A549 (cell line): ENCODE measurements at regions not wholly inside any gene's neighbourhood (a gene's known extent, or its start where the extent isn't known, plus 50 kb on each side); places are given as distances from the start of the nearest gene placed in this dataset.

Source experiments
- ATAC-seq, 2 experiments: fragments of 200-7000 bp in 1 of 2; fragments of >200 bp in 1 of 2; cut with Nextera tagmentation in 1 of 2; cut with Tn5 transposase in 1 of 2; 3 replicates each; pipeline versions ENCODE4 v1.8.0 to v1.9.1; 2018 to 2020; ENCODE audit warnings: mild to moderate bottlenecking in 1 of 2, moderate library complexity in 1 of 2
- CTCF ChIA-PET: fragments of 300-600 bp; sonication (Branson Sonifier 250); formaldehyde crosslinking; extraction: SDS; loops from one replicate; lab custom pipeline; 2021; ENCODE audit warnings: antibody characterized with exemption, inconsistent platforms; lab: Yijun Ruan, JAX
- POLR2A ChIA-PET: fragments of 350-600 bp; formaldehyde crosslinking; extraction: SDS; loops from one replicate; lab custom pipeline; 2021; ENCODE audit warnings: antibody characterized with exemption, inconsistent platforms; lab: Yijun Ruan, JAX
- DNase-seq, 2 experiments: peaks; one replicate each; pipeline versions ENCODE4 v3.0.0 to v3.0.0-alpha.2; 2011 to 2016; ENCODE audit warnings: low read depth in 1 of 2, low spot score in 1 of 2
- FAIRE-seq: peaks from 2 replicates; lab custom pipeline; 2011; peaks lifted over from hg19 to GRCh38; lab: Jason Lieb, UNC
- H3K27ac ChIP-seq, 2 experiments: fragments of >200 bp; sonication (Bioruptor Twin); formaldehyde crosslinking; 3 replicates each; pipeline ENCODE4 v1.5.1; 2016 to 2017
- H3K4me1 ChIP-seq: fragments of >200 bp; sonication (Bioruptor Twin); formaldehyde crosslinking; 3 replicates; pipeline ENCODE4 v1.6.1; 2016
- H3K4me2 ChIP-seq: fragments of >200 bp; sonication (Bioruptor Twin); formaldehyde crosslinking; 3 replicates; pipeline ENCODE4 v1.6.1; 2016
- H3K4me3 ChIP-seq: fragments of >200 bp; sonication (Bioruptor Twin); formaldehyde crosslinking; 3 replicates; pipeline ENCODE4 v1.5.1; 2016
- H3K9me3 ChIP-seq: fragments of >200 bp; sonication (Bioruptor Twin); formaldehyde crosslinking; 3 replicates; pipeline ENCODE4 v1.6.1; 2016
- BHLHE40 ChIP-seq: IDR thresholded peaks from 2 replicates; pipeline ENCODE4 v1.6.1; 2012; ENCODE audit warnings: low read depth, low read length, inconsistent platforms
- CEBPB ChIP-seq, 2 experiments: fragments of >200 bp in 1 of 2; sonication (Bioruptor Twin) in 1 of 2; formaldehyde crosslinking in 1 of 2; IDR thresholded peaks; 2 replicates each; pipeline ENCODE4 v1.6.1; 2012 to 2016
- EHF ChIP-seq: fragments of 250-450 bp; sonication (Bioruptor Pico); IDR thresholded peaks from 2 replicates; pipeline ENCODE4 v1.5.0; 2020; ENCODE audit warnings: mild to moderate bottlenecking
- HOXB13 ChIP-seq: fragments of 250-450 bp; sonication (Bioruptor Pico); IDR thresholded peaks from 2 replicates; pipeline ENCODE4 v1.5.0; 2020; ENCODE audit warnings: low read depth, mild to moderate bottlenecking, moderate library complexity
- JUN ChIP-seq, 2 experiments: fragments of >200 bp; sonication (Bioruptor Twin); formaldehyde crosslinking; IDR thresholded peaks; 2 replicates in 1 of 2; 3 replicates in 1 of 2; pipeline ENCODE4 v1.6.1; 2016 to 2017
- JUNB ChIP-seq: fragments of >200 bp; sonication (Bioruptor Twin); formaldehyde crosslinking; IDR thresholded peaks from 2 replicates; pipeline ENCODE4 v1.6.1; 2016
- MAFK ChIP-seq: fragments of 450-650 bp; IDR thresholded peaks from 2 replicates; pipeline ENCODE4 v1.6.1; 2014; ENCODE audit not compliant: partially characterized antibody
- MYC ChIP-seq: IDR thresholded peaks from 2 replicates; pipeline ENCODE4 v1.6.1; 2012; ENCODE audit warnings: mild to moderate bottlenecking, inconsistent platforms, low read length, improper control_type of control experiment, borderline replicate concordance
- NR3C1 ChIP-seq: fragments of >200 bp; sonication (Bioruptor Twin); formaldehyde crosslinking; IDR thresholded peaks from 3 replicates; pipeline ENCODE4 v1.6.1; 2017
- SMC3 ChIP-seq: fragments of >200 bp; sonication (Bioruptor Twin); formaldehyde crosslinking; IDR thresholded peaks from 3 replicates; pipeline ENCODE4 v1.6.1; 2018; ENCODE audit warnings: inconsistent platforms
- TFCP2L1 ChIP-seq: fragments of 250-450 bp; sonication (Bioruptor Pico); IDR thresholded peaks from 2 replicates; pipeline ENCODE4 v1.5.0; 2021; ENCODE audit warnings: mild to moderate bottlenecking
- ZFP36 ChIP-seq: fragments of 450-650 bp; IDR thresholded peaks from 2 replicates; pipeline ENCODE4 v1.6.1; 2014; ENCODE audit warnings: borderline replicate concordance; ENCODE audit not compliant: partially characterized antibody
- ZSCAN20 ChIP-seq: fragments of 250-450 bp; sonication (Bioruptor Pico); IDR thresholded peaks from 2 replicates; pipeline ENCODE4 v1.8.0; 2022; ENCODE audit warnings: mild to moderate bottlenecking, moderate library complexity
- WGBS: methylation state at CpG from one replicate; pipeline ENCODE4 v1.1.6; 2017; ENCODE audit errors: missing lambda C conversion rate; 5-methylcytosine and 5-hydroxymethylcytosine counted together
- TF ChIP-seq, protein P1 (sequence below): fragments of 250-450 bp; sonication (Bioruptor Pico); IDR thresholded peaks from 2 replicates; pipeline ENCODE4 v1.5.0; 2020; ENCODE audit warnings: low read depth, mild to moderate bottlenecking, moderate library complexity
- TF ChIP-seq, protein P2 (sequence below): fragments of 150-350 bp; IDR thresholded peaks from 2 replicates; pipeline ENCODE4 v1.6.1; 2014; ENCODE audit warnings: low read depth, mild to moderate bottlenecking, low read length
- TF ChIP-seq, protein P3 (sequence below): IDR thresholded peaks from 2 replicates; pipeline ENCODE4 v1.6.1; 2012; ENCODE audit warnings: low read depth, borderline replicate concordance

DNA sequence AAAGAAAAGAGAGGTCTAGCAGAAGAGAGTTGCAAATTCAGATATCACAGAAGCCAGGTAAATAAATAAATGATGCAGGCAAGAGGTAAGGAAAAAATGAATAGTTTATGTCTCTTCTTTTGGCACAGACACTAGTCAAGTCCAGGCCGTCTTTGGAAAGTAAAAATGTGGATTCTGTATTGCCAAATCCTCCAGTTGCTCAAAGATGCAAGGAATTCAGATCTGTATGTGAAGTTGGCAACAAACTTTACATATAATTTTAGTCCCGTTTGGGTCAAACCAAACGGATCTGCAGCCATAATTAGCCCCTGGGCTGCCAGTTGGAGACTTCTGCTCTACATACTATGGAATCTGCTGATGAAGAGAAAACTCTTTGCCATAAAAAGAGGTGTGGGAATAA is 200.5 kb upstream of the RND3 start:
- H3K9me3 ChIP-seq, result no peaks in the 10 kb centered on the region
- ChIA-PET POLR2A (no interaction called here), CTCF (no interaction called here)
- TF ChIP-seq MAFK (peak; percentile 11), ZFP36 (no peak)
- ATAC-seq (no peak), FAIRE-seq (no peak), DNase-seq (no peak)
- H3K4me1 ChIP-seq, result peaks cover 9% of the 10 kb centered on the region; the same call in 2 of the 3 replicates
- WGBS, result 44% methylated on average over 3 of the region's 3 CpGs
- H3K4me2 ChIP-seq, result peak overlapping the region; percentile 2; the same call in 1 of the 3 replicates
- H3K4me3 ChIP-seq, result no peak overlapping the region
- no peak overlapping the region for H3K27ac ChIP-seq

DNA sequence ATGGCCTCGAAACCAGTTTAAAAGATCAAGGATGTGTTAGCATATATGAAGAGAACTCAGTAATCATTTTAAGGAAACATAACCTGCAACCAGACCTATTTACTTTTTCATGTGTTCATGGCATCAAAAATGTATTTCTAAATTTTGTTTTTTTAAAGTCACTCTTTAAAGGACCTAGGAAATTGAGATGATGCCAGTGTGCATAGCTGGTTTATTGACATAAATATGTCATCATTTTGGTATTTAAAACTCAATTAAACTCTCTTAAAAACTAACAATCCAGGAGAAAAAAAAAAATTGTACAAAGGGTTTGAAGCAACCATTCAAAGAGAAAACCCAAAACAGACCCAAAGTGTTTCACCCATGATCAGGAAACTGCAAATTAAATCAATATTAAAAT is 198.9 kb upstream of the RND3 start:
- H3K9me3 ChIP-seq, result no peaks in the 10 kb centered on the region
- TF ChIP-seq, protein P1, sequence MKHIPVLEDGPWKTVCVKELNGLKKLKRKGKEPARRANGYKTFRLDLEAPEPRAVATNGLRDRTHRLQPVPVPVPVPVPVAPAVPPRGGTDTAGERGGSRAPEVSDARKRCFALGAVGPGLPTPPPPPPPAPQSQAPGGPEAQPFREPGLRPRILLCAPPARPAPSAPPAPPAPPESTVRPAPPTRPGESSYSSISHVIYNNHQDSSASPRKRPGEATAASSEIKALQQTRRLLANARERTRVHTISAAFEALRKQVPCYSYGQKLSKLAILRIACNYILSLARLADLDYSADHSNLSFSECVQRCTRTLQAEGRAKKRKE, result no peak
- TF ChIP-seq HOXB13 (CRISPR knock-in tag) (no peak), ZSCAN20 (CRISPR knock-in tag) (no peak), ZFP36 (no peak), TFCP2L1 (no peak), BHLHE40 (no peak), SMC3 (no peak), EHF (CRISPR knock-in tag) (no peak), NR3C1 (no peak), MAFK (no peak), JUN (IDR thresholded peaks at IDR 0.05) (no peak), CEBPB (IDR thresholded peaks at IDR 0.05) (no peak), MYC (no peak)
- TF ChIP-seq, protein P2, sequence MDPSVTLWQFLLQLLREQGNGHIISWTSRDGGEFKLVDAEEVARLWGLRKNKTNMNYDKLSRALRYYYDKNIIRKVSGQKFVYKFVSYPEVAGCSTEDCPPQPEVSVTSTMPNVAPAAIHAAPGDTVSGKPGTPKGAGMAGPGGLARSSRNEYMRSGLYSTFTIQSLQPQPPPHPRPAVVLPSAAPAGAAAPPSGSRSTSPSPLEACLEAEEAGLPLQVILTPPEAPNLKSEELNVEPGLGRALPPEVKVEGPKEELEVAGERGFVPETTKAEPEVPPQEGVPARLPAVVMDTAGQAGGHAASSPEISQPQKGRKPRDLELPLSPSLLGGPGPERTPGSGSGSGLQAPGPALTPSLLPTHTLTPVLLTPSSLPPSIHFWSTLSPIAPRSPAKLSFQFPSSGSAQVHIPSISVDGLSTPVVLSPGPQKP, result no peak
- TF ChIP-seq, protein P3, sequence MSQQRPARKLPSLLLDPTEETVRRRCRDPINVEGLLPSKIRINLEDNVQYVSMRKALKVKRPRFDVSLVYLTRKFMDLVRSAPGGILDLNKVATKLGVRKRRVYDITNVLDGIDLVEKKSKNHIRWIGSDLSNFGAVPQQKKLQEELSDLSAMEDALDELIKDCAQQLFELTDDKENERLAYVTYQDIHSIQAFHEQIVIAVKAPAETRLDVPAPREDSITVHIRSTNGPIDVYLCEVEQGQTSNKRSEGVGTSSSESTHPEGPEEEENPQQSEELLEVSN, result no peak
- TF ChIP-seq, all 56 proteins: peak for 0
- 68% methylated on average over 1 of the region's 1 CpG for WGBS
- H3K4me2 ChIP-seq, result peak overlapping the region; percentile 3; the same call in 1 of the 3 replicates
- no peak overlapping the region for H3K27ac ChIP-seq
- peaks cover 9% of the 10 kb centered on the region; the same call in 2 of the 3 replicates for H3K4me1 ChIP-seq
- FAIRE-seq (no peak), ATAC-seq (no peak), DNase-seq (no peak)
- no peak overlapping the region for H3K4me3 ChIP-seq
- ChIA-PET CTCF (no interaction called here), POLR2A (no interaction called here)

DNA sequence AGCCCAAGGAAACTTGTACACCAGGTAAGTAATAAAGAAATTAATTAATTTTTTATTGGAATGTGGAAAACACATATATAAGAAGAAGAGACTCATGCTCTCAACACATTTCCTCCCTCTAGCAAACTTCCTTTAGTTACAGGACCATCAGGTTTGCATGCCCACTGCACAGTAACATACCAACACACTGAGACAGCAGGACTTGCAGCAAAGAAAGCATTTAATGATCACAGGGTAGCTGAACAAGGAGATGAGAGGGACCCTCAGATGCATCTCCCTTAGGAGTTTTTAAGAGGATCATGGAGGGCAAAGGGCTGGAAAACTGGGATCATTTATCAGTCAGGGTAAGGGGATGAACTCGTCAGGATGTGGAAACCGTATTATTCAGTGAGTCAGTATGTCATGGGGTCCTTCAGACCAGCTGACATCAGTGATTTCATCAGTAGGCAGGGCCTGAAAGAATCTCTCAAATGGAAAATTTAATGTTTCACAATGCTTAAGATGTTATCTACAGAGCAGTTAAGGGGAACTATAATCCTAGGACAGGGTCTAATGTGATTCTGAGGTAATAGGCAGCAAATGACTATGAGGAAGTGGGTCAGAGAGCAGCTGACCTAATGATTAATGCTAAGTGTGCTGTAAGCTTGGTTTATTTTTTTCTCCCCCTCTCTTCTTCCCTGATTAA is 193.8 kb upstream of the RND3 start:
- H3K4me3 ChIP-seq, result no peak overlapping the region
- no peak for FAIRE-seq
- DNase-seq, result peak in 1 of 2 experiments; percentile 25
- 63% methylated on average over 2 of the region's 2 CpGs for WGBS
- POLR2A ChIA-PET, result no interaction called here
- no peaks in the 10 kb centered on the region for H3K9me3 ChIP-seq
- TF ChIP-seq JUNB (peak; percentile 31; the same call in 1 of the 2 replicates), CEBPB (IDR thresholded peaks at IDR 0.05) (0 out of 4 replicates have a peak, but pooled peaks of 1 of the 2 experiments have one; percentile 38), JUN (IDR thresholded peaks at IDR 0.05) (no peak)
- TF ChIP-seq, all 56 proteins: peak for 2
- Histone ChIP-seq H3K4me1 (no peaks in the 10 kb centered on the region), H3K27ac (peak overlapping the region in 1 of 2 experiments; percentile 36; a peak in 2 of 6 replicates), H3K4me2 (no peak overlapping the region; the same call in 2 of the 3 replicates)
- peak; percentile 58 to 92 for ATAC-seq
- CTCF ChIA-PET, result no interaction called here
